GM12891 (cell line): ENCODE measurements at regions not wholly inside any gene's neighbourhood (a gene's known extent, or its start where the extent isn't known, plus 50 kb on each side); places are given as distances from the start of the nearest gene placed in this dataset.

Source experiments
- PAX5 ChIP-seq: IDR thresholded peaks from 2 replicates; pipeline ENCODE4 v1.6.1; 2011; ENCODE audit warnings: low read length, moderate library complexity, mild to moderate bottlenecking; ENCODE audit not compliant: insufficient read depth, severe bottlenecking
- POLR2A ChIP-seq: IDR thresholded peaks from 2 replicates; pipeline ENCODE4 v1.6.1; 2011; ENCODE audit warnings: low read depth, low read length, control low read depth
- POLR2AphosphoS5 ChIP-seq: IDR thresholded peaks from 2 replicates; pipeline ENCODE4 v1.6.1; 2011; ENCODE audit warnings: low read depth, low read length, control low read depth
- POU2F2 ChIP-seq: IDR thresholded peaks from 2 replicates; pipeline ENCODE4 v1.6.1; 2011; ENCODE audit warnings: low read depth, mild to moderate bottlenecking, control low read depth, low read length, moderate library complexity
- SPI1 ChIP-seq: IDR thresholded peaks from 2 replicates; pipeline ENCODE4 v1.6.1; 2011; ENCODE audit warnings: low read depth, low read length, control low read depth
- TAF1 ChIP-seq: IDR thresholded peaks from 2 replicates; pipeline ENCODE4 v1.6.1; 2011; ENCODE audit warnings: low read depth, low read length, control low read depth

DNA sequence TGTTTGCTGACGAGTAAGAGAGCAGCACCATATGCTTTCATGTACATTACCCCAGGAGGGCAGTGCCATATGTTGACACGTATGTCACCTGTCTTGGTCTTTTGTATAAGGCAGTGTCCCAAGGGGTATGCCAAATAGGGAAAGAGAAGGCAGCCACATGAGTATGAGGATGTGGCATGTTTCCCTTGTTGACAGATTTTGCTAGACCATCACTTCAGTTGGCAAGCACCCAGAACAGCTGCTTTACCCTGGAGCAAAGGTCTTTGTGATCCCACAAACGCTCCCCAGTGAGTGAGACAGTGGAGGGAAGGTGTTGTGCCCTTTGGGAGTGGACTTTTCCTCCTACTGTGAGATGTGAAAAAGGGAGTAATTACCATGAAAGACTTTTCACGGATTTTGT is 350.1 kb downstream of the ETV1 start:
- TF ChIP-seq POLR2A = no peak
- TF ChIP-seq POLR2AphosphoS5 = no peak
- no peak for TF ChIP-seq TAF1
- no peak for TF ChIP-seq SPI1
- no peak for TF ChIP-seq POU2F2
- TF ChIP-seq PAX5 = no peak
